Liver (tissue), 3 donors: ENCODE measurements at regions not wholly inside any gene's neighbourhood (a gene's known extent, or its start where the extent isn't known, plus 50 kb on each side); places are given as distances from the start of the nearest gene placed in this dataset.

Experiments
- ATF3 ChIP-seq: IDR thresholded peaks from 2 replicates; pipeline ENCODE4 v1.6.1; 2016; ENCODE audit warnings: antibody characterized with exemption
- CTCF ChIP-seq: fragments of 150-350 bp; IDR thresholded peaks from 2 replicates; pipeline ENCODE4 v1.5.1; 2017; ENCODE audit warnings: improper control_type of control experiment, low read depth, low read length; ENCODE audit not compliant: missing input control
- GABPA ChIP-seq, 2 donors: IDR thresholded peaks in 1 of 2; conservative IDR thresholded peaks in 1 of 2; 2 replicates each; pipeline ENCODE4 v1.6.1; 2016; ENCODE audit warnings: antibody characterized with exemption in 2 of 2, mild to moderate bottlenecking in 1 of 2, moderate library complexity in 1 of 2
- HNF4G ChIP-seq: IDR thresholded peaks from 2 replicates; pipeline ENCODE4 v1.6.1; 2016; ENCODE audit warnings: antibody characterized with exemption
- RAD21 ChIP-seq, 2 donors: IDR thresholded peaks; 2 replicates each; pipeline ENCODE4 v1.6.1; 2016; ENCODE audit warnings: antibody characterized with exemption in 2 of 2, mild to moderate bottlenecking in 2 of 2
- RXRA ChIP-seq, 2 donors: IDR thresholded peaks; 2 replicates each; pipeline ENCODE4 v1.6.1; 2017 to 2018; ENCODE audit warnings: antibody characterized with exemption in 2 of 2, mild to moderate bottlenecking in 1 of 2
- YY1 ChIP-seq: IDR thresholded peaks from 2 replicates; pipeline ENCODE4 v1.6.1; 2016; ENCODE audit warnings: antibody characterized with exemption, mild to moderate bottlenecking
- ZBTB33 ChIP-seq: IDR thresholded peaks from 2 replicates; pipeline ENCODE4 v1.6.1; 2016; ENCODE audit warnings: antibody characterized with exemption
- donor health status: healthy.
- donor health status: healthy.

- no peak for TF ChIP-seq CTCF
- no peak for TF ChIP-seq ZBTB33
- TF ChIP-seq GABPA (IDR thresholded peaks at IDR 0.05 in 1 of 2, conservative IDR thresholded peaks at IDR 0.05 in 1 of 2), result no peak
- no peak for TF ChIP-seq RXRA (IDR thresholded peaks at IDR 0.05)
- no peak for TF ChIP-seq RAD21 (IDR thresholded peaks at IDR 0.05)
- no peak for TF ChIP-seq YY1
- TF ChIP-seq ATF3, result no peak
- no peak for TF ChIP-seq HNF4G
Observed at GRCh38 chrX:138073626-138074025, 507.7 kb downstream of the ZIC3 start.
